GM20000 (cell line): ENCODE measurements at regions not wholly inside any gene's neighbourhood (a gene's known extent, or its start where the extent isn't known, plus 50 kb on each side); places are given as distances from the start of the nearest gene placed in this dataset.

Source experiments
- DNase-seq: peaks from one replicate; pipeline ENCODE4 v3.0.0; 2012; ENCODE audit warnings: low spot score
- TF ChIP-seq, protein P1 (sequence below): IDR thresholded peaks from 2 replicates; pipeline ENCODE4 v1.5.1; 2012; ENCODE audit warnings: mild to moderate bottlenecking, control low read depth; ENCODE audit errors: extremely low read depth, missing control alignments

DNA sequence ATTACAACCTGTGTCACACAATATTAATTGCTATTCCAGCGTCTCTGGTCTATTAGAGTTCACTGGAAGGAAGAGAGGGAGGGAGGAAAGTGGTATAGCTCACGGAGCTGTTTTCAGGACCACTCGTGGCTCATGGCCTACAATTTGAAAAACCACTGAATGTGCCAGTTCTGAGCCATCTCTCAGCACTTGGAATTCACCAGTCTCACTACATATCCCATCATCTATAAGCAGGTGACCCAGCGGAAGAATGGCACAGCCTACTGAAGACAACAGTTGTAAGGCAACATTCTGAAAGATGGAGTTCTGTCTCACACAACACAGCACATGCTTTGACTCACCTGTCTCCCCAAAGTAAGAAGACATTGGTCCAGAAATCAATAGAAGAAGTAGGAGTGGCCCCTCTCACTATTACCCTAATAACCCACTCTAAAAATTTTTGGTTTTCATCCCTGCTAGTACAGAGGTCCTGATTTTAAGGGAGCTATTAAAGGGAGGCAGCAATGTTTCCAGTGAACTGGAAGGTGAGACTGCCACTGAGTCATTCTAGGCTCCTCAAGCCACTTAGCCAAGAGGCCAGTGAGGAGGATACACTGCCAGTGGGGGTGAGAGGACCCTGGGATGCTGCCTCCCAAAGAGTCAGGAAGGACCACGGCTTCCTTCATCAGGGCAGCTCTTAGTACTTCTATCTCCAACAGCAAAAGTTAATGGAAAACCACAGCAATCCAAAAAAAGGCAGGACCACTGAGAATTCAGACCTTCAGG, 50.0 kb upstream of the DOCK9 start:
- TF ChIP-seq, protein P1, sequence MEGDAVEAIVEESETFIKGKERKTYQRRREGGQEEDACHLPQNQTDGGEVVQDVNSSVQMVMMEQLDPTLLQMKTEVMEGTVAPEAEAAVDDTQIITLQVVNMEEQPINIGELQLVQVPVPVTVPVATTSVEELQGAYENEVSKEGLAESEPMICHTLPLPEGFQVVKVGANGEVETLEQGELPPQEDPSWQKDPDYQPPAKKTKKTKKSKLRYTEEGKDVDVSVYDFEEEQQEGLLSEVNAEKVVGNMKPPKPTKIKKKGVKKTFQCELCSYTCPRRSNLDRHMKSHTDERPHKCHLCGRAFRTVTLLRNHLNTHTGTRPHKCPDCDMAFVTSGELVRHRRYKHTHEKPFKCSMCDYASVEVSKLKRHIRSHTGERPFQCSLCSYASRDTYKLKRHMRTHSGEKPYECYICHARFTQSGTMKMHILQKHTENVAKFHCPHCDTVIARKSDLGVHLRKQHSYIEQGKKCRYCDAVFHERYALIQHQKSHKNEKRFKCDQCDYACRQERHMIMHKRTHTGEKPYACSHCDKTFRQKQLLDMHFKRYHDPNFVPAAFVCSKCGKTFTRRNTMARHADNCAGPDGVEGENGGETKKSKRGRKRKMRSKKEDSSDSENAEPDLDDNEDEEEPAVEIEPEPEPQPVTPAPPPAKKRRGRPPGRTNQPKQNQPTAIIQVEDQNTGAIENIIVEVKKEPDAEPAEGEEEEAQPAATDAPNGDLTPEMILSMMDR: no peak
- no peak for DNase-seq

DNA sequence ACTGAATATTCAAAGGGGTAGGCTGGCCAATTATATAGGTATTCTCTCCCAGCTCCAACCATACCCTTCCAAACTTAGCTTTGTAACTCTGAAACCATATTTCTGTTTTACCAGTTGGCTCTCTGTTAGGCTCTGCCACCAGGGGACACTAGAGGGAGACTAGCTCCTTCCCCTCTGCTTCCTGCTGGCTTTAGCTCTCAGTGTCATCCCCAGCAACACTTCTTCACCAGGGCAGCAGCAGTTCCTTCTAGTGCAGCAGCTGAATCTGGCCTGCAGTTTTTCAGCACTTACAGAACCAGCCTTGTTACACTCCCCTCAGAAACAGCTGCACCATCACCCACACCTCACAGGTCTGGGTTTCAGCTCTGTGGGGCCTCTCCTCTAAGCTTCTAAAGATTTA, 51.0 kb upstream of the DOCK9 start:
- TF ChIP-seq, protein P1: no peak
- DNase-seq: peak; percentile 23

DNA sequence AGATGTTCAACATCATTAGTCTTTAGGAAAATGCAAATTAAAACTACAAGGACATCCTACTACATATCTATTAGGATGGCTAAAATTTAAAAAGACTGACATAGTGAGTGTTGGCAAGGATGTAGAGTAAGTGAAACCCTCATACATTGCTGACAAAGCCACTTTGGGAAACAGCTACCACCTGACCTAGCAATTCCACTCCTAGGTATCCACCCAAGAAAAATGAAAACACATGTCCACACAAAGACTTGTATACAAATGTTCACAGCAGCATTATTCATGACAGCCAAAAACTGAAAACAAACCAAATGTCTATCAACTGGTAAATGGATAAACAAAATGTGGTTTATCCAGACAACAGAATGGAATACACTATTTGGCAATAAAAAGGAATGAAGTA, 51.7 kb upstream of the DOCK9 start:
- DNase-seq: no peak
- TF ChIP-seq, protein P1: no peak

DNA sequence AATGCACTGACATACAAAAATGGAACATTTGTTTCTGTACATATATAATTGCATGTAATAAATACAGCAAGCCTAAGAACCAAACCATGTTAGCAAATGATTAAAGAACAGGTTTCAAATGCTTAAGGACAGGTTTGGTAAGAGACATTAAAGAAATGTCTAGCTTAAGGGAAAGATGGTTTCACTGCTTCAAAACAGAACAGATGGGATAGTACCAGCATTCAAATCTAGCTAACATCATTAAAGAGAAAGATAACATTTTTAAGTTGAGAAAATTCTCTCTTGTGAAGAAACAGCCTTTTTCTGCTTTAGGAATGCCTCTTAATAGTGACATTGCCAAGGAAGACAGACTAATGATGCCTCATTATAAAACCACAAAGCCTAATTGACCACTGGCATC, 52.5 kb upstream of the DOCK9 start:
- DNase-seq: no peak
- TF ChIP-seq, protein P1: no peak

DNA sequence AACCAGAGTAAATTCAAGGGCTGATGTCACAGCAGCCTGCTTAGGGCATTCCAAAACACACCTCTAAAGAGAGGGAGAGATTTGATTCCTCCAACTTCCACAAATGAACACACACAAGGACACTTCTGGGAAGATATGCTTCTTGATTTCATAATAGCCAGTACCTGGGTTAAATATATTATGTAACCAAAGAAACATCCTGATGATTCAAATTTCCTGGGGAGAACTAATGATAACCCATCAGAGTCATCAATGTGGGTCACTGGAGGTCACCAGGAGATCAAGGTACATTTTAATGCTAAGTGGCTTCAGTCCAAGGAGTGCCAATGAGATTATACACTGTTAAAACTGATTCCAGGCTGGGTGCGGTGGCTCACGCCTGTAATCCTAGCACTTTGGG, 54.0 kb upstream of the DOCK9 start:
- TF ChIP-seq, protein P1: no peak
- DNase-seq: no peak

DNA sequence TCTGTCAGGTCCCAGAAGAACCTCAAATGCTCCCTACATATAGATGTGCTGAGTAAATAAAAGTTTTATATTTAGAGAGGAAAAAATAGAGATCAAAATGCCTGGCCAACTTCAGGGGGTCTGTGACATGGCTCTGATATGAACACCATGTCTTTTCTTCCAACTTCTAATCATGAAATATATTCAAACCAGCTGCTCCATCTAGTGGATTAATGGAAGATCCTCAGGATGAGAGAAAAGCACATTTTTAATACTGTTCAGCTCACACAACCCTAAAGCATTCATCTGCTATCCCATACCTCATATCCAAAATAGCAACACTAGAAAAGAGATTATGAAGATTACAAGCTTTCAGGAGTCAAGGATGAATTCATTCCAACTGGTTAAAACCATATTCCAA, 56.0 kb upstream of the DOCK9 start:
- TF ChIP-seq, protein P1: no peak
- DNase-seq: peak; percentile 18

DNA sequence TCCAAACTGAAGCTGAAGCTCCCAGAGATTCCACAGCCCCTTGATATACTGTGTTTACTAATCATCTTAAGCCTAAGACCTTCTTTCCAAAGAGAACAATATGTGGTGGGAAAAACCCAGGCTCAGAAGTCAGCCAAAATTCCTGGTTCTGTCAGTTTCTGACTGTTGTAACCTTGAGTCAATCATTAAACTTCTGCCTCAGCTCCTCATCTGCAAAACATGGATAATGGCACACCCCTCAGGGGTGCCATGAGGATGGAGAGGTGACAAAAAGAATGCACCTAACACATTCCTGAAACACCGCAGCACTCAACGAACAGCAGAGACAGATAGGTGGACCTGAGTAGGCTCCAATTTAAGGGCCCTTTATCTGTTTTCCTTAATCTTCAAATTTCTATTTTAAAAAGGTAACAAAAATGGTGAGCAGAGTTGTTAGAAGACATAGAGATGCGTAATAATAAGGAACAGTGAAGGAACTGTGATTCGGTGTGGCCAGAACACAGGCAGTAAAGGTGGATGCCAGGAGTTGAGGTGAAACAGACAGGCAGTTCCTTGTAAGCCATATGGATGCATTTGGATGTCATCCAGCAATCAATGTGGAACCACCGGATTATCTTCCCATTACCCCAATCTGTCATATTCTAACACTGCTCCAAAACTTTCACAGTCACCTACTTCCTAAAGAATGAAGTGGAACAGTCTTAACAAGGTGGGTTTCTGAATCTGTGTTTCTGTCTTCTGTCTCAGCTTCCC, 56.6 kb upstream of the DOCK9 start:
- TF ChIP-seq, protein P1: no peak
- no peak for DNase-seq
